Thyroid gland (tissue), 4 donors: ENCODE measurements at regions not wholly inside any gene's neighbourhood (a gene's known extent, or its start where the extent isn't known, plus 50 kb on each side); places are given as distances from the start of the nearest gene placed in this dataset.

ENCODE experiments used
- CTCF ChIP-seq, 6 experiments: fragments of 200-600 bp in 3 of 6; fragments of 450-650 bp in 3 of 6; sonication (generic) in 3 of 6; IDR thresholded peaks; one replicate each; pipeline ENCODE4 v1.5.1; 2016 to 2019; ENCODE audit warnings: antibody characterized with exemption in 6 of 6, mild to moderate bottlenecking in 2 of 6, inconsistent platforms in 1 of 6, moderate library complexity in 1 of 6
- POLR2A ChIP-seq, 2 donors: fragments of 450-650 bp; IDR thresholded peaks; one replicate each; pipeline ENCODE4 v1.6.1; 2017; ENCODE audit warnings: antibody characterized with exemption in 2 of 2, mild to moderate bottlenecking in 2 of 2, moderate library complexity in 1 of 2

DNA sequence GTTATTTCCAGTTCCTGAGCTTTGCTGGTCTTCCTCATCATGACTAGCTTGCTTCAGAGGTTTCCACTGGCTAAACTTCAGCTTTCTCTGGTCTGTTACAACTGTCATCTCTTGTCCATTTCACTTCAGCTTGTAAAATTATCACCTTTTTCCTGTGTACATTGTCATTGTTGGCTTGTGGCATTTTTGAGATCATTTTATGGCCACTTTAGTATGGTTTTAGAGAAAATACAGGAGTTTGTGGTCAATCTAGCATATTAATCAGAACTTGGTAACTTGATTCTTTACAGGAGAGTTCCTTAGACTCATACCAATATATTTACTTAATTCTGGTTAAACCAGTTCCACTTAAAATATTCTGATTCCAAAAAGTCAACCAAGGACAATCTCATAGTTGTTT is 235.9 kb upstream of the KITLG start:
- TF ChIP-seq CTCF (IDR thresholded peaks at IDR 0.05) (no peak), POLR2A (IDR thresholded peaks at IDR 0.05) (no peak)
